ENCODE measurements at regions not wholly inside any gene's neighbourhood (a gene's known extent, or its start where the extent isn't known, plus 50 kb on each side); places are given as distances from the start of the nearest gene placed in this dataset.
"Not testable (repeated sequence)": the region's sequence is repeated elsewhere in the genome, so short reads cannot be mapped to it uniquely, and the experiment has no call there.

DNA sequence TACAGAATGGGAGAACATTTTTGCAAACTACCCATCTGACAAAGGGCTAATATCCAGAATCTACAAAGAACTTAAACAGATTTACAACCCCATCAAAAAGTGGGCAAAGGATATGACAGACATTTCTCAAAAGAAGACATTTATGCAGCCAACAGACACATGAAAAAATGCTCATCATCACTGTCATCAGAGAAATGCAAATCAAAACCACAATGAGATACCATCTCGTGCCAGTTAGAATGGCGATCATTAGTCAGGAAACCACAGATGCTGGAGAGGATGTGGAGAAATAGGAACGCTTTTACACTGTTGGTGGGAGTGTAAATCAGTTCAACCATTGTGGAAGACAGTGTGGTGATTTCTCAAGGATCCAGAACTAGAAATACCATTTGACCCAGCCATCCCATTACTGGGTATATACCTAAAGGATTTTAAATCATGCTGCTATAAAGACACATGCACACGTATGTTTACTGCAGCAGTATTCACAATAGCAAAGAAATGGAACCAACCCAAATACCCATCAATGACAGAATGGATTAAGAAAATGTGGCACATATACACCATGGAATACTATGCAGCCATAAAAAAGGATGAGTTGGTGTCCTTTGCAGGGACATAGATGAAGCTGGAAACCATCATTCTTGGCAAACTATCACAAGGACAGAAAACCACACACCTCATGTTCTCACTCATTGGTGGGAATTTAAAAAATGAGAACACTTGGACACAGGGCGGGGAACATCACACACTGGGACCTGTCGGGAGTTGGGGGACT lies 317.7 kb upstream of the THBS1 start:
- not testable (repeated sequence) for DNase-seq

DNA sequence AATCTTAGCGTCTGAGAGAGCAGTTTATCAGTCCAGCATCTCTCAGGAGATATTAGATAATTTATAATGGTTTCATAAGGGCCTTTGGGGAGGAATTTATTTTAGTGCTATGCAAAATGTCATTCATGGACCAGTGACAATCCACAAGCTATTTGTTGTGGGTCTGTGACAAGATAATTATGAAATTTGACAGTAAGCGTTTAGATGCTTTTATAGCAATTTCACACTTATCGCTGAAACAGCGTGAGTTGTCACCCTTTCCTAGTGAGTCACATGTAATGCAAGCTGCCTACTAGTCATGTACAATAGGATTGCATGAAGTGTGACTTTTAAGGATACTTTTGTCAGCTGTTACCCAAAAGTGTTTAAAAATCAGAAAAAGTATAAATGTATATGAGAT lies 315.6 kb upstream of the THBS1 start:
- DNase-seq = no peak

DNA sequence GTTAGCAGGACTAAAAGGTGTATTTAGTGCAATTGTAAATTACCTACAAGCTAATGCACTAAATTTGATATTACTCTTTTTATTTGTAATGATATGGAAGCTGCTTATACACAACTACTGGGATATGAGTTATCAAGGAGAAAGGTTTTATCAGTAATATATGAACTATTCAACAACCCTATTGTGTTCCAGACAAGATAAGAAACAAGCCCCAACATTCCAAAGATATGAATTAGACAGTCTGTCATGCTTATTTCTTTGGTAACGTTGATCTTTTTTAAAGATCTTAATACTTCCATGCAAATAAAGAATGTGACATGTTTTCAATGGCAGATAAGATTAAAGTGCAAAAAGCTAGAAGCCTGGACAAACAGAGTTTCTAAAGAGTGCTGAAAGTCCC lies 314.0 kb upstream of the THBS1 start:
- no peak for DNase-seq

DNA sequence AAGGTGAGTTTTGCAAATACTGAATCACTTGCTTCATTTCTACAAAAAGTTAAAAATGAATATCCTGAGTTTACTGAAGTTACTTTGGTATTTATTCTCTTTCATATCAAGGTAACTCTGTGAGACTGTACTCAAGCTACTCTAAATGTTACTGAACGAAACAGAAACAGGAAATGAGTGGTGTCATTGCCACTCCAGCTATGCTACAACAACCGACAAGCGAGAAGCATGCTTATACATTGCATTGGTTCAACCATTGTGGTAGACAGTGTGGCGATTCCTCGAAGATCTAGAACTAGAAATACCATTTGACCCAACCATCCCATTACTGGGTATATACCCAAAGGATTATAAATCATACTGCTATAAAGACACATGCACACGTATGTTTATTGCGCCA lies 313.2 kb upstream of the THBS1 start:
- DNase-seq = no peak

DNA sequence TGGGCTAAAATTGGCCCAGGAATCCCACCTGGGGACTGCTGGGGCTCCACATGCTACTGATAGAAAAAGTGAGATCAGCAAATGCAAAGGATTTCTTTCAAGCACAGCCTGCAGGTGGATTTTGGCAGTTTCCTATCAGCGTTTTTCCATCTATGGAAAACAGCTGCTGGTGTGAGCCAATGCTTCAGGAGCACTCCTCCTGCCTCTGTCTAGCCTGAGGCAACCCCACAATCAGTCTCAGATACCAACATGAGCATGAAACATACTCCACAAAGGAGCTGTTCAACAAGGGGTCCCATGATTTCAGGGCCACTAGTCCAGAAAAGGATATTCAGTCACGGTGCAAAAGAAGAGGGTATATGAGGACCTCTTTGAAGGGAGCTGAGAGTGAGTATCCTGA lies 311.5 kb upstream of the THBS1 start:
- DNase-seq = no peak

DNA sequence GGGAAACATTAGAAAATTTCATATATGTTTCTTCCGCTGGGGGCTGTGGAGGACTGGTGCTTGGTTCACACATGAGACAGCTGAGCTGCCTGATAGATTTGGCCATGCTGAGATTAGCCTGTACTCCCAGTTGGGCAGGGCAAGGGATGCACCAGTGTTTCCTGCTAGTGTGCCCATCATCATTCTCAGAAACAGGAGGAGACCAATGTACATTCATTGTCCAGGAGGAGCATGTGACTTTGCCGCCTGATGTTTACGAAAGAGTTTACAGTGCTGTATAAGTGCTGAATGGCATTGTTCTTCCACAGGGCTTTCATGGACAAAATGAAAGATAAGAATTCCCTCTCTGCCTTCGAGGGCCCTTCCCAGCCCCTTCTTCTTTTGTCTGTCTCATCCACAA lies 311.1 kb upstream of the THBS1 start:
- no peak for DNase-seq

DNA sequence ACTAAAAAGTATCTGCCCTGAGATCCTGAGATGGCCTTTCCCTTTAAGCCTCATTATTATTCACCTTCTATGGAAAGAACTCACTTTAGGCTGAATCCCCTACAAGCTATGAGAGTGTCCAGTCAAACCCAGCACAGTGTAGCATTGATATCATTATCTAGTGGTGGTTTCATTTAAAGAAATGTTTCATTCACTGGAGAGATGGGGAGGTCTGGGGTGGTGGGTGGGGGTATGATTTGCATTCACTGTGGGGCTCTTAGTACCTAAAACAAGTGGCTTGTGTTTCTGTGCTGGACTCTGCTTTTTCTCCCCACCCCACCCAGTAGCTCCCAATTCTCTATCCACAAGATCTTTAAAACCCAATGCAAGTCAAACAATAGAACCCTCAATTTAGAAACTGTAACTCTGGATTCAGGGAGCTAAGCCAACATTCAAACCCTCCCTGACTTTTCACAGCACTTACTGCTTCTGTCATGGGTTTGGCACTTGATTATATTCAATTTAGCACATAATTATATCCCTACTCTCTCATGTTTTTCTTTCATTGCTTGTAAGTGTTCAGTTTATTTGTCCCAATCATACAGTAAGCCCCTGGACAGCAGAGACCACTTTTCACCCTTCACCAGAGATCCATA lies 310.5 kb upstream of the THBS1 start:
- DNase-seq = no peak

DNA sequence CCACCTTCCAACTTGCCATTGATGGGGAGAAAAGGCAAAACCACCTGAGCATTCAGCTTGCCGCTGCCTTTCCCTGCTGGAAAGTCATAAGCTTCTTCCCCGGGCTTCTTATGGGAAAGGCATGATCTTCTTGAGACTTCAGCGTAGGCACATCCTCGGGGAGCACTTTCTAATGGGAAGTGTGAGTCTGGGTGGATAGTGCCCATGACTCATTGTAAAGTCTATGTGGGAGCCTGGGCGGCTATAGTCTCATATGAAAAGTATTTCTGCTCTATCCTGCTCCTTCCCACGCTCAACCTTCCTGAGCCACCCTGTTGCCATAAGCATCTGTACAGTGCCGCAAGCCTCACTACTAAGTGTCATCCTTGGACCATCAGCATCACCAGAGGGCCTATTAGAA lies 309.9 kb upstream of the THBS1 start:
- DNase-seq = no peak

DNA sequence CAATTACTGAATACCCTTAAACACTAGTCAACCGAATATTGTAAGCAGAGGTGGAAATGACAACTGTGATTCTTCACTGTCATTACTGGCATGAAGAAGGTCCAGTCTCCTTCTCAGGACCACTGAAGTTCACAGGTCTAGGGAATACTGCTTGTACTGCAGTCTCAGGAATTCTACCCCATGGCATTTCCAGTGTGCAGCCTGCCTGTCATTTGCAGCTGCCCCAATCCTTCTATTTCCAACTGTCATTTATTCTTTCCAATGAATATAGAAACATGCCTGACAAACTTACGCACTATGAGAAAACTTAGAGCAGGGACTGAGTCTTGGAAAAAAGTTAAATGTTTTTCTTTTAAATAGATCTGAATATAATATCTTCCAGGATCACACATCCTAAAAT lies 308.0 kb upstream of the THBS1 start:
- DNase-seq = no peak

DNA sequence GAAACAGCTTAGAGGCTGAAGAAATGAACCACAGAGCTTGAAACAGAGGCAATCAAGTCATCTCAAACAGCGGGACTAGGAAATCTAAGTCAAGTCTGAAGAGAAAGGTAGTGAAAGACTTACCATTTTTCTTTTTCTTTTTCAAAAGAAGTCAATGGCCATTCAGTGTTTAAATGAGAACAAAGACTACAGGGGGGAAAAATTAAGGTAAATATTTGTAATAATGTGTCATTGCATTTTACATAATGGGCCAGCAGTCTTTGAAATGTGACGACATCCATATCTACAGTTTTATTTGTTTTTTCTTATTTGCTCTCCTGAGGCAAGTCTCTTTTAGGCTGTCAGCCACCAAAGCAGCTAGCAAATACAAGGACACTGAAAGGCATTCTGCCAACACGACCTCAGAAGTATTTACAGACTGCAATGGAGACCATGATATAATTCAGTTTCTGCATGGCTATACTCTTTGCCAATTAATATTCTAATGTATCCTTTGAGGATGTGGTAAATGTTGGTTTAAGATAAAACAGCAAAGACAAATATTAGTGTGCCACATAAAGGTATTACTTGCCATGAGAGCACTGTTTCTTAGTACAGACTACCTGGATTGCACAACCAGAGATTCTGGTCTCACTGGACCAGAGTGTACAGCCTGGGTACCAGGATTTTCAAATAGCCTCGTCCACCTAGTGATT lies 307.0 kb upstream of the THBS1 start:
- no peak for DNase-seq

DNA sequence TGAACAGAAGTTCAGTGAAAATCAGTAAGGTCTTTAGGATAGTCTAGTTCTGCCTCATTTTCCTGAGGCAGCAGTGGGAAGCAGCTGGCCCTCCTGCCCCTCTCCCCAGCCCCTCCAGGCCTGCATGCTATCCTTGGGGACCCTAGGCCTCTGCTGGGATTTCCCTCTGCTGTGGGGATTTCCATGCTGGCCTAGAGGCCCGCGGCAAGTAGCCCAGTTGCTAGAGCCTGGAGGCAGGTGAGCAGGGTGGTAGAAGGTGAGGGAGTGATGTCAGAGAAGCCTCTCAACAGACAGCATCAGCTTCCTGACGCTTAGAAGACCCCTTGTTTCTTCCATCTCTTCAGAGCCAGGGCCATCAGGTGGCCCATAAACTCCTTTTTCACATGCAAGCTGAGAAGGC lies 305.8 kb upstream of the THBS1 start:
- DNase-seq = no peak

DNA sequence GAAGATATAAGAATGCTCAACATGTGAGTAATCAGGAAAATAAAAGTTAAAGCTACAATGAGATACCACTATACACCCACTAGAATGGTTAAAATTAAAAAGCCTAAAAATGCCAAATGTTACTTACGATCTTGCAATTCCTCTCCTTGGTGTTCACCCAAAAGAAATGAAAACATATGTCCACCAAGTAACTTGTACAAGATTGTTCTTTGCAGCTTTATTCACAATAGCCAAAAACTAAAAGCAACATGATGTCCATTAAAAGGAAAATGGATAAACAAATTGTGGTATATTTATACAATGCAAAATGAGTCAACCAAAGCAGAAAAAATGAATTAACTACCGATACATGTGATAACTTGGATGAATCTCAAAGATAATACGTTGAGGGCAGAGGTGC lies 301.6 kb upstream of the THBS1 start:
- no peak for DNase-seq

DNA sequence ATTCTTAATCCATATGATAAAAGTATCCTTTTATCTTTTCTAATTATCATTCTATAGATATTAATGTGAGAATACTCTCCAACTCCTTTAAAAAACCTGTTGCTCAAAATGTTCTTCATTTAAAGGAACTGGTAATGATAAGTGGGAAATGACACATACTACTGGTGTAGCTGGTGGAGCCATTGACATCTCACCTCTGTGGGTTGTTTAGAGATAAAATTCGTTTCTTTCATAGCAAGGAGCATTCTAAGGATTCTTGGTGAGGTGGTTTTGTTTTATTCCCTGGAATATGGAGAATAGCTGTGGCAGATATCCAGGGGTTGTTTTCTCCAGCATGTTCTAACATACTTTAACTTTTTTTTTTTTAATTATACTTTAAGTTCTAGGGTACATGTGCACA lies 299.8 kb upstream of the THBS1 start:
- DNase-seq = no peak

DNA sequence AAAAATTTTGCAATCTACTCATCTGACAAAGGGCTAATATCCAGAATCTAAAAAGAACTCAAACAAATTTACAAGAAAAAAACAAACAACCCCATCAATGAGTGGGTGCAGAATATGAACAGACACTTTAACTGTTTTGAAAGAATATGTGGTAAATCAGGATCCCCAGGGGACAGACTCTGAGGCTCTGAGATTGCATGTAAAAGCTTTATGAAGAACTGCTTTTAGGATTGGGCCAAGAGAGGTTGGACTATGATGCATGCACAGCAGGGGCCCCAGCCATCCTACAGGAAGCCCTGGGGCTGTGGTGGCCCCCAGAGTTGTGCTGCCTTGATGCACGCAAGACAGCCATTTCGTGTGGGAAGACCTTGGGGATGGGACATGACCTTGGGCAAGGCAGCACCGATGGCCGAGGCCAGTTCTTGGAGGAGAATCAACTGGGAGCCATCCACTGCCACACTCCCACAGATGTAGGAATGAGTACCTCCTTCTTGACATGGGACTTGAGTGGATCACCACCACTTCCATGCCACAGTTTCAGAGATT lies 298.1 kb upstream of the THBS1 start:
- no peak for DNase-seq

DNA sequence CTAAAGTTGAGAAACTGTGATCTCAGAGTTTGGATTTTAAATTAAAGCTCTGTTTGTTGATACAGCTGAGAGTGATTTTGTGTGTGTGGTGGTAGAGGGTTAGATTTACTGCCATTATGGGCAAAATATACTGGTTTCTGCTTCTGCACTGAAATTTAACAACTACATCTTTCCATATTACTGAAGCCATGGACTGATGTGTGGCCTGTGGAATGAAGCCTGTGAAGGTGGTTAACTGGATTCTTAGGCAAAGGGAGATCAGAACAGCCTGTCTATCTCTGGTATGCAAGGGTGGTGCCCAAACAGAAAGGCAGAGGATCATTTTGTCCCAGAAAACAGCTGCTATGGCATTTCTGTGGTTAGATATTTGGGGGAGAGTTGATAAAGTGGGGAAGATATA lies 297.3 kb upstream of the THBS1 start:
- no peak for DNase-seq

DNA sequence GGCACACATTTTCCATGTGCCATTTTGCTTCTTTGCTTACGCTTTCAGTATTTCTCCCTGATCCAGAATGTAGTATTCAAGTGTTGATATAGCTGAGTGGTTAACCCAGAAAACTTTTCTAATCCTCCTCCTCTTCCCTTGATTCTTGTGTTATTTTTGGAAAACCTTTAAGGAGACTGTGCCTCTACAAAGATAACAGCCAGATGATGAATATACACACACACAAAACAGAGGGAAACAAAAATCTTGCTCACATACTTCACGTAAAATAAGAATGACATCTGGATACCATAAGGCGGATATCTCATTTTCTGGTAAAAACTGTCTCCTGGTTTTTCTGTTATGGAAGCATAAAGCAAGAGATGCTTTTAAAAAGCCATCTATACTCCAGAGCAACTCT lies 295.8 kb upstream of the THBS1 start:
- no peak for DNase-seq

DNA sequence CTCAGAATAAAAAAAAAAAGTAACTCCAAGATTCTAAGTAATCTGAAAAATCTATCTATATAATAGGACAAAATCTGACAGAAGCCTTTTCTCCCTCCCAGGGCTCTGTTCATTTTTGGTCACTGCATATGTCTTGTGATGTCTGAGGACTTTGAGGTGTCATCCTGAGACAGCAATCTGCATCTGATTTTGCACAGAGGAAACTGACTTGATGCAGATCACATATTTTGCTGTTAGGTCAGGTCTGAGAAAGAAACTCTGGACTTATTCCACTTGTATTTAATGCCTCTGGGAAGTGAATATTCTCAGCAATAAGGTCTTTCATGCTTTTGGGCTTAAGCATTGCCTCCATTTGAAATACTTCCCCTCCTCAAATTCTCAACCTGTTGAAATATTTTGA lies 295.2 kb upstream of the THBS1 start:
- no peak for DNase-seq

DNA sequence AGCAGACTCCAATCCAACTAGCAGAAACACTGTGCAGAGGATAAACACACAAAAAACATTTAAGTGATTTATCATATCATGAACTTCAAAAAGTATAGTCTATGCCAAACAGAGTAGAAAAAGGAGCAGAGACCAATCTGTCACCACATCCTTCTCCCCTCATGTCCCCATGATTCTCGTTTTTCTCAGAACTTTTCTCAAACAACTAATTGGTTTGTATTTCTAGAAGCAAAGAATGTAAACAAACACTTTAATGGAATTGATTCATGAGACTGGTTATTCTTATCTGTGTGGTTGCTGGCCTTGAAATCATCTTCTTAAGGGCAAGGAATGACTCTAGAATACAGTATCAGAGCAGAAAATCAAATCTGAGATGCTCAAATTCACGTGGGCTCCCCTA lies 294.2 kb upstream of the THBS1 start:
- no peak for DNase-seq

DNA sequence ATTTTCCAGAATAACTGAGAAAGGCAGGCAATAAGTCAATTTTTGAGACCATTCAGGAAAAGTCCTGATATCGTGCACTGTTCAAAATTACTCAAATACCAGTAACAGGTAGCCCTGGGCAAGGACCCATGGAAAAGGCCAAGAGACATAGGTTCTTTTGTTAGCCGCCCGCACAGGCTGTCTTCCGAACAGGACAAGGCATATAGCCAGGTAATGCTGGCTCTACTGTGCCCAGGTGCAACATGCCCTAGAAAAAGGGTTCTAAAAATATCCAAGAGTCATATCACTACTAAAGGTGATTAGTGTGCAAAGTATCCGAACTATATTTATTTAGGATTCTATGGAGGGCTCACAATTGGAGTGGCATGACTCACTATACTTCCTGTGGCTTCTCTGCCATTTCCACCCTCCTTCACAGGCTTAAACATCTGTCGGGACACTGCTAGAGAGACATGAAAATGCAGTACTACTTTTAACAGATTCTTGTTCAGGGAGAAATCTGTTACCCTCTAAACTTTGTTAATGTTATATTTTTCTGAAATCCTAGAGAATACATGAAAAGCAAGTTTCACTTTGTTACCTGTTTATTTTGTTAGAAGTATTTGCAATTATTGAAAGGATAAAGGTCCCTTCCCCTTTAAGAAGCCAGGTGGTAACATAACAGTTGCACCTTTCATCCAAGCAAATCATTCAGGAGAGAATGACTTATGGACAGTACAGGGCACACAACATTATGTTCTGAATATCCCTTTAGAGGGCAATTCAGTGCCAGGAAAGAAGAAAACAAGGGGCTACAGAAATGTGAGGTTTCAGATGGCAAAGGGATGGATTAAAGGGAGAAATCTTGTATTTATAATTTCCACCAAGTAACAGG lies 293.3 kb upstream of the THBS1 start:
- DNase-seq = no peak

DNA sequence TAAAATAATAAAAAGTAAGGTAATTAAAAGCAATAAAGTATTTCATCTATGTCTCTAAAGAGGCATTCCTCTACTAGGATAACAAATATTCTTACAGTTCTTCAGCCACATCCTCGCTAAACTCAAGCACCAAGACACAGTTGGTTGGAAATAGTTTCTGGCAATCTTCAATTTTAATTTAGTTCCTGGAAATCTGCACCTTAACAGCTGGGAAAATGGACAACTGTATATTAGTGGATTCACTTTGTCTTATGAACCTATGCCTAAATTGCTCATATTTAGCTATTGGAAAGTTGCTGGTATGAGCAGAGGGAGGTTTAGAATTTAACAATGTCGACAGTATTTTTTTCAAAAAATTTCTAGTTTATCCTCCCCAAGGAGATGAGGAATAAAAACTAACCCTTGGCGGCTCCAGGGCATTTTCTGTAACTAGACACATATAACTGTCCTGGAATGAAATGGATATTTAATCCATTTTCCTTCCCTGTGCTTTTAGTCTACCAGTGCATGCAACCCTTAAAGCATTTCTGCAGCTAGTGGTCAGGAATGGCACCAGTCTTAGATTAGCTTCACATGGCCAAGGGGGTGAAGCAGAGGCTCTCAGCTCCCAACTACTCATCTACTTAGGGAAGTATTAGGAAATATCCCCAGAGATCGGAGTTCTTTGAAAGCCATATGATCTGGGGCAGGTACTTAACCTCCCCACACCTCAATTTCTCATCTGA lies 290.0 kb upstream of the THBS1 start:
- no peak for DNase-seq

DNA sequence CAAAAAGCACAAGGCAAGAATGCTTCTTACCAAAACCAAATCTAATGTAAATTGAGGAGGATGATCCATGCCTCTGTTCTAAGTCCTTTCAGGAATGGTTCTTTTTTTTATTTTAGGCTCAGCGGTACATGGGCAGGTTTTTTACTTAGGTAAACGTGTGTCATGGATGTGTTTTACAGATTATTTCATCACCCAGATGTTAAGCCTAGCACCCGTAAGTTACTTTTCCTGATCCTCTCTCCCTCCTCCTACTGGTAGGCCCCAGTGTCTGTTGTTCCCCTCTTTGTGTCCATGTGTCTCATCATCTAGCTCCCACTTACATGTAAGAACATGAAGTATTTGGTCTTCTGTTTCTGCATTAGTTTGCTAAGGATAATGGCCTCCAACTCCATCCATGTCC lies 289.2 kb upstream of the THBS1 start:
- DNase-seq = no peak

DNA sequence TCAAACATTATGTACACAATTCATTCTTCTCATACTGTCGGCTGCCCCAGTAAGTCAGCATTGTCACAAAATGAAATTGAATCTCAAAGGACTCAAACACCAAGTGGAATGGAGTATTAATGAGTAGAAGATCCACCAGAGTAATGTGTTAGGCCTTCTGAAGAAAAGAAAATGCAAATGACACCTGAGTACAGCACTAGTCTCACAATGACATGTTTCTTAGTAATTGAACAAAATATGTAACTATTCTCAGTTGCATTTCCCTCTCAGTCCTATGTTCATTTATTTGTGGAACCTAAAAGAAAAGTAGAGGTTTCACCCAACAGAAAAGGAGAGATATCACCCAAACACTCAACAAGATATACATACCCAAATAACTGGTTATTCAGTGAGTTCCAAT lies 283.9 kb upstream of the THBS1 start:
- DNase-seq = no peak

Measured in NCI-H1048 (cell line).